ENCODE measurements at regions not wholly inside any gene's neighbourhood (a gene's known extent, or its start where the extent isn't known, plus 50 kb on each side); places are given as distances from the start of the nearest gene placed in this dataset.

DNA sequence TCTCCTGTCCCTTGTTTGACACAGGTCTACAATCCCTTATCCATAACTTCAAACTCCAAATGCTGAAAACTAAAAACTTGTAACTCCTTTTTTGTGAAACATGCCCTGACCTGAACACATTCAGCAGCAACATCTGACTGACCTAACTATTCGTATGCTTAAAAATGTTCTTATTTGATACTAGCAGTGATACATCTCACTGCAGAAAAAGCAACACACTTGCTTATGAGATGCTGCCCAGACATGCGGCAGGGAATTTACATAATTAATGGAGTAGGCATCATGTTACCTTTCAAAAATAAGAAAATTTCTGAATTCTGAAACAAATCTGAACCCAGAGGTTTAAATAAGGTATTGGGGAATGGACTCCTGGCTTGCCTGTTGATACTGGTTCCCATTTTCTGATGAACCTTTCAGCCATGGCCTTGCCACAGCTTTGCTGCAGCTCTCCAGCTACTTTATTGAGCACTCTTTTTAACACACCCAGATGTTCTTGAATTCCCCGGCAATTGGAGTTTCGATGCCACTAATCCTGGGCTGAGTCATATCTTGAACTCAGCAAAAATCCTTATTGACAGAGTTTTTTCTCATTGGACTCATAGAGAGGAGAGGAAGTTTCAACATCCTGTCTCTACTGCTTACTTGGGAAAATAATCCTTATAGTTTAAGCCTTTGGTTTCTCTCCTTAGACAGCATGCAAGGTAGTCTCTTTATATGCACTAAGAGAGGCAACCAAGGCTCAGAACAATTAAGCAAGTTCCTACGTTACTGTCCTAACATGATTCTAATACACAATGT is 296.6 kb upstream of the LMCD1 start:
- DNase-seq, result no peak

DNA sequence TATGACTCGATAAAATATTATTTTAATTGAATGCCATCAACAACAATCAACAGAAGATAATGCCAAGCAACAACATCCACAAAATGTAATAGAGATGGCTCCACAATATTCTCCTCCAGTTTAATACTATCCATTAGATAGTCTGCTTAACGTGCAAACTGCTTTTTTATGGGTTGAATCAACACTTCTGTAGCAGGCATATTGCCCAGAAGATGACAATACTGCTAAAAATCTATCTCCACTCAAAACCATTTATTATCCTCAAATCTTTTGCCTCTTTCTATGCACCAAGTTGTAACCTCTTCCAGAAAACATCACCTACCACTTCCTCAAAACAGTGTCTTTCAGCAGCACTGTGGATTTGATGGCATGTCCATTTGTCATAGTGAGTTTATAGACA is 295.7 kb upstream of the LMCD1 start:
- no peak for DNase-seq

DNA sequence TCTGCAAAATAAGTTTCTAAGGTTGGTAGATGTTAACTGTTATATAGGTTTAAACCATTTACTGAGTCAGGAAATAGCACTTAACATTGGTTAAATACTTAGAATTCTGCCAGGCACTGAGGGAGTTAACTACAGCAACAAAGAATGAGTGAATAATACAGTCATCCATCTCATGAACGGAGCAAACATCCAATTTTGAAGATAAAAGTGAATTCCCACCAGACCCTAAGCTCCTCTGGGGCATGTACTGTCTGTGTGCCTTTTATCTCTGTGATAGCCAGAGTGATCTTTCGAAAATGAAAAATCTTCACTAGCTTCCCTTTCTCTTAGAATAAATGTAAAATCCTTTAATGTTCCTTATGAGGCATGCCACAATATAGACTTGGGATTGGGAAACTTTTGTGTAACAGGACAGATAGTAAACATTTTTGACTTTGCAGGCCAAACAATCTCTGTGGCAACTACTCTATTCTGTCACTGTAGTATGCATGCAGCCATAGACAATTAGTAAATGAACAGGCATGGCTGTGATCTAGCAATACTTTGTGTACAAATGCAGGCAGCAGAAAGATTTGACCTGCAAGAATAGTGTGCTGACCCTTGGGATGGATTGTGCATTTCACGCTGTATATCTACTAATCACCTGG is 294.5 kb upstream of the LMCD1 start:
- no peak for DNase-seq

DNA sequence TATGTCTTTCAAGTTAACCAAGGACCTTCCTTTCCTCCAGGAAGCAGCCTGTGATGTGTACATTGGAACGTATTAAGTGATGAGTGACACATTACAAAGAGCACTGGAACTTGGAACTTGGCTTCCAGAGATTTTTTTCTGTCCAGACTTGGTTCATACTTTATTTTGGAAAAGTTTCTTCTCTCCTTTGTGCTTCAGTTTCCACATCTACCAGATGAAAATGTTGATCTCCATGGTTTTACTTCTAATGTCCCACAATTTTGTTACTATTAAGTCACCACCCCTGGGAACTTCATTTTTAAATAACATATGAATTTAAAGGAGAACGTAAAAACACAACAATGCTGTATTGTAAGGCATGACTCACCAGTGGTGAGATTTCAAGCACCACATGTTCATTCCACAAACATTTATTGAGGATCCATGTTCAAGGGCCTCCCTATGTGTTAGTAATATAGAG is 290.7 kb upstream of the LMCD1 start:
- DNase-seq, result no peak

DNA sequence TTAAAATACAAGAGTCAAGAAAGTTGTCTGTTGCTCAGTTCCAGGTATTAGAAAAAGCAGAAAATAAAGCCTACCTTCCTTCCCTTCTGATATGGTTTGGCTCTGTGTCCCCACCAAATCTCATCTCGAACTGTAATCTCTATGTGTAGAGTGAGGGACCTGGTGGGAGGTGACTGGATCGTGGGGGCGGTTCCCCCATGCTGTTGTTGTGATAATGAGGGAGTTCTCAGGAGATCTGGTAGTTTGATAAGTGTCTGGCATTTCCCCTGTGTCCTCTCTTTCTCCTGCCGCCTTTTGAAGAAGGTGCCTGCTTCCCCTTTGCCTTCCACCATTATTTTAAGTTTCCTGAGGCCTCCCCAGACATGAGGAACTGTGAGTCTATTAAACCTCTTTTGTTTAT is 288.8 kb upstream of the LMCD1 start:
- no peak for DNase-seq

DNA sequence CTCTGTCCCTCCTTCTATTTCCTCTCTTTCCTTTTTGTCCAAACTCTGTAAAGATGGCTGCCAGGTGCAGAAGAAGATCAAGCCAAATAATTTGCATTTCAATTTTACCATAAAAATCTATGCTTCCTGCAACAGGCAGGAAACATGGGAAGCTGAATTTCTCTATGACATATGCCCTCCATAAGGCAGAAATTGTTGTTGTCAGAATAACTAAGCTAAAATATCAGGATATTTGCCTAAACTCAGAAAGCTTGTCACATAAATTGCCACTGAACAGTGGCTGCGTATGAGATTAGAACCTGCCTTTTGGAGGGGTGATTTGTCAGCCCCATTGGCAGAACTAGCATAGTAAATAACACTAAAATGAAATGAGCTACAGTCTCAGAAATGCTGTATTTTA is 288.3 kb upstream of the LMCD1 start:
- DNase-seq, result no peak

DNA sequence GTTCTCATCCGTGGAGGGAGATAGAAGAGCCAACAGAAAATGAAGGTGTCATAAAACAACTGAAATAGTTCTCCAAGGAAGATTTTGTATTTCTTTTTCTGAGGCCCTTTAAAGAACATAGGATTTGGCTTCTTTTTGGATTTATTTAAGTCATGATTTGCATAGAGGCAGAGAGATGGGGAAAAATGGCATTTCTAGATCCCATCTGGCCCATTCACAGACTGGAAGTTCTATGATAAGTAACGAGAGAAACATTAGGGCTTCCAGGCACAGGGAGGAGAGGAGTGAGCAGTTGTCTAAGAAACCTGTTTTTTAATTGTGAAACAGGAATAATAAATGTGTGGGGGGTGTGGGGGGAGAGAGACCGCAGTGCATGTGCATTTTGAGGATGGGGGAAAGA is 285.8 kb upstream of the LMCD1 start:
- DNase-seq, result no peak

DNA sequence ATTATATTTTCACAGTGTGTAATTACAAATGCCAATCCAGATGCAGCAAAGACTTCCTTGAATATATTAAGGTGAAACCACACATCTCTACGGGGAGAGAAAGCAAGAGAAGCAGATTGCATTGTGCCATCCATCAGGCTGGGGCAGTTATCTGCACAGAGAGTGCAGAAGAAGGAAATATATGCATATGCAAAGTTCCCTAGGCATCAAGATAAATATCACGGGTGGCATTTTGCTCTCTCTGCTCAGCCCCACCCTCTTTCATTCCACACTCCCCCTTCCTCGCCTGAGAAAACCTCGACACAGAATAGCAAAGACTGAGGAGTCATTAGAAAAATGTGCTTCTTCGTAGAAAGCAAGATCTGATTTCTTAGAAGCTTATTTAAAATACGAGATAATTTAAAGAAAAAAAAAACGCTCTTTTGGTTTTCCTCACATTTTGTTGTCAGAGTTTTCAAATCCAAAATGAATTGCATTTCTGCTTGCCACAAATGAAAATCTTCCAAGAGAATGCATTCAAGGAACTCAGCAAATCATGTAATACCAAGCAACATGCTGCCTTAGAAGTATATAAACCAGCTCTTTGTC is 283.2 kb upstream of the LMCD1 start:
- DNase-seq, result no peak

DNA sequence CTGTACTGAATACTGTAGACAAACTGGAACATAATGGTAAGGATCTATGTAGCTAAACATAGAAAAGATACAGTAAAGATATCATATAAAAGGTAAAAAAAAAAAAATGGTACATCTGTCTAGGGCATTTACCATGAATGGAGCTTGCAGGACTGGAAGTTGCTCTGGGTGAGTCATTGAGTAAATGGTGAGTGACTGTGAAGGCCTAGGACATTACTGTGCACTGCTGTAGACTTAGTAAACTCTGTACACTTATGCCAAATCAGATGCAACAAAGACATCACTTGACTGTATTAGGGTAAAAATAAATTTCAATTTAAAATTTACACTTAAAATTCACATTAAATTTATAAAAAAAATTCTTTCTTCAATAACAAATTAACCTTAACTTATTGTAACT is 281.3 kb upstream of the LMCD1 start:
- DNase-seq, result no peak

DNA sequence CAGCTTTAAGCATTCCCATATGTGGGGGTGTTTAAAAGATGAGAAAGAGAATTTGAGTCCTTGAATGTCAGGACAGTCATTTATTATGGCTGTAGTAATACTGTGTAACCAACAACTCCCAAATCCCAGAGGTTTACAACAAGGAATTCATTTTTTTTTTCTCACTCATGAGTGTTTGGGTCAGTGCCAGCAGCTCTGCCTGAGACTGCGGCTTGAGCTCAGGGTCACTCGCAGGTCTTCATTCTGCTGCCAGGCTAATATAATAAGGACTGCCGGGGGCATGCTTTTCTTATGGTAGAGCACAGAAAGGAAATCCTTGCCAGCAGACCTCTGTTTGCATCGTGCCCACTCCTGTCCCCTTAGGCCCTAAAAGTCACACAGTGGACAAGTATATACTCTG is 277.9 kb upstream of the LMCD1 start:
- no peak for DNase-seq

DNA sequence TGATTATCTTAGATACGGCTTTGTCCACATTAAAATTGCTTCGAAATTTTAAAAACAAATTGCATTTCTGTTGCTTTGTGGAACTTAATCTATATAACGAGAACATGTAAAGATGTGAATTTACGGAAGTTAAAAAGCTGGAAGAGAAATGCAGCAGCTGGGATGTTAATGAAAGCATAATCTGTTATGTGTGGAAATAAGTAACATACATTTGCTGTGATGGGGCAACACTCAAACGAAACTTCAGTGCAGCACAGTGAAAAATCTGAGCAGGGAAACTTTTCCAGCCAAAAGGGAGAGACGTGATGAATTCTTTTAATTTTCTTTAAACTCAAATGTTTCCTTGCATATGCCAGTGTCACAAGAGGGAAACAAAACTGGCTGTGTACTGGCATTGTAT is 276.7 kb upstream of the LMCD1 start:
- no peak for DNase-seq

DNA sequence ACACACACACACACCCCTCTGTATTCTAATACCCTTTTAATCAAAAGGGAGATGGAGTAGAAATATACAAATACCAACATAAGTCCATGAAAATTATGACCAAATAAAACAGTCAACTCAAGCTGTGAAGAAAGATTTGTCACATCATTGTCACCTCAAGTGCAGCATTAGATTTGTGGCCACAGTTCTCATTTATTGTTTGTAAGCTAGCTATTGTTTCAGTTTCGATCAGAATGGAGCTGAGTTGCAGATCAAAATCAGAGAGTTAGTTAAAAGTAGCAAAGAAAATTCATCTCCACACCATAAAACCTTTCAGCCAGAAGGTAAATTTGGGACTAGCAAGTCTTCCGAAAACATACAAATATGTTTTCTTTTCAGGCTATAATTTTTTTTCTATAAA is 267.7 kb upstream of the LMCD1 start:
- no peak for DNase-seq

DNA sequence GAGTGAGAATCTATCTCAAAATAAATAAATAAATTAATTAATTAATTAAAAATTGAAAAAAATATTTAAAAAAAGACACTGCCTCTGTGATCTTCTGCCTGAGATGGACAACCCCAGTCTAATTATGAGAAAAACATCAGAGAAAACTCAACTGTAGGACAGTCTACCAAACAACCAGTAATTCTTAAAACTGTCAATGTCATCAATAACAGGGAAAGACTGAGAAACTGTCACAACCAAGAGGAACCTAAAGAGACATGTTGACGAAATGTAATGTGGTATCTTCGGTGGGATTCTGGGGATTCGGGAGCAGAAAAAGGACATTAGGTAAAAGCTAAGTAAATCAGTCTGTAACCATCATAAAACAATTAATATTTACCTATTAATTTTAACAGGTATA is 265.4 kb upstream of the LMCD1 start:
- no peak for DNase-seq

DNA sequence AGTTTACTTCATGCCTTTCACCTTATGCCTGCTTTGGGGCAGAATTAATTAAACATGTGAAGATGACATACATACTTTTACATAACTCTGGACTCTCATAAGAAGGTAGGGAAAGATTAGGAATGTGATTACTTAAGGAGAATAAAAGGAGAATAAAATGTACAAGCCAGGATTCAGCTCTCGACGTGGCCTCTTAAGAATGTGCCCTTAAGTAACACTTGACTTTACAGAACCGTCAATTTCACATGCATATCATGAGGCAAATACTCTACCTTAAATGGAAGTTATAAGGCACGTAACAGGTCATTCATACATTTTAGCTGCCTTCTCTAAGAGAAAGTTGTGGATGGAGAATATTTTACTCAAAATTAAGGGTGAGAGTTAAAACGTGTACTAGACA is 263.7 kb upstream of the LMCD1 start:
- no peak for DNase-seq

DNA sequence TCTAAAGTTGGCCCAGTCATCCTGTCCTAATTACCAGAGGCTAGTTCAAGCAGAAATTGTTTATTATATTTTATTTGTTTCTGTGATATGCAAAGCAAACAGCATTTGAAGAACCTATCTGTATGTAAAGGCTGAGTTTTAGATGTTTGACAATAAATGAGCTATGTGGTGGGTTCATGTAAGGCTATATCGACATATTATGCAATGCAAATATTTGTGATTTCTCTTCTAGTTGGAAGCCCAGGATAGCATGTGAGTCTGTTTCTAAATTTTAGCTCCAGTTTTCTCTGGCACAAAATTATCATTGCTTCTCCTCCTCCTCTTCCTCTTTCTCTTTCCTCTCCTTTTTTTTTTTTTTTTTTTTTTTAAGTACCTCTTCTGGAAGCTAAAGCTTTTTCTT is 263.2 kb upstream of the LMCD1 start:
- no peak for DNase-seq

DNA sequence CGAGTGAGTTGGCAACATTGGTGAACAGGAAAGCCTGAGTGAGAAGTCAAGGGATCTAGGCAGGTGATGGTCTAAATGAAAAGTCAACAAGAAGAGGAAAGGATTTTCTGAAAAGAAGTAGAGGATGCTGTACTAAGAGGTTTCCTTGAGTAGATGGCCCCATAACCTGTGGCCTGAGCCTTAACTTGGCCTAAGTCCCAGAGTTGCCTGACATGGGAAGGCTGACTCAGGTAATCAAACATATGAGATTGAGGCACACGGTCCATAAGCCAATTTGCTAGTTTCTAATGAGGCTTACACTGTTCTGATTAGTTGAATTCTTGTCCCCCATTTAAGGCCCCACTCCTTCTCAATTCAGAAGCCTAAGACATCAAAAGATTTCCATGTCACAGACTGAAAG is 262.5 kb upstream of the LMCD1 start:
- peak; percentile 89 for DNase-seq

DNA sequence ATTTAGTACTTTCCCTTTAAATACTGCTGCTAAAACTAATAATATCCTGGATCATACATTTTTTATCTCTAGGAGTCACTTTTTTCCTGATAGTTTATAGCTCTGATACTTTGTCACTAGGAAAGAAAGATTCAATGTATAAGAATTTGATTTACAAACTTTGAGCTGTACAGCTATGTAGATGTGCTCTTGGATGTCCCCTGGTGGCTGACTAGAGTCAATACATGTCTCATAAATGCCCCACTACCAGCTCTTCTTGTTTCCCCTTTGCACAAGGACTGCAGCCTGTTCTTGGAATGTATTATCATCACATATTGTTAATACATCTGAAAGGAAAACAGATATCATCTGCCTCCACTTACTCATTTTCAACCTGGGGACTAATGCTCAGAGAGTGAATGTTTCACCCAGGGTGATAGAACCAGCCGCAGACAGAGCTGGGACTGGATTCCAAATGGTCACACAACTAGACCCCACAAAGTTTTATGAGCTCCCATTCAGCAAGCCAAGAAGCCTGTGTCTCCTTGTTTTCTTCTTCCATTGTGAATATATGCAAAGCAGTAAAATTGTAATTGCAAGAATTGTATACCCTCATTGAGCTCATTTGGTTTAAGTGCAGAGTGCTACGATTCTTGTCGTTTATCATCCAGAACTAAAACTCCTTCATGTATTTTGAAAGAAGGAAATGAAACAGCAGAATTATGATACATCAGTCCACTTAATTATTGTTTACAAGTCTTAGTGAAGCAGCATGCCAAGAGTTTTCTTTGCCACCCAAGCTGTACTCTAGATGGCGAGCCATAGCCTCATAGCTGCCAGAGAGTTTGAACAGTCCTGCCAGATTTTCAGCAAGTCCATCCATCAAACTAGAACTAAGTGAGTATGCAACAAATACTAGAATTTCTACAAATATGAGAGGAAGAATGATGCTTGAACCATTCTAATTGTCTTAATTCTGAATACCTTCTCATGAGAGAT is 261.6 kb upstream of the LMCD1 start:
- DNase-seq, result peak; percentile 80

DNA sequence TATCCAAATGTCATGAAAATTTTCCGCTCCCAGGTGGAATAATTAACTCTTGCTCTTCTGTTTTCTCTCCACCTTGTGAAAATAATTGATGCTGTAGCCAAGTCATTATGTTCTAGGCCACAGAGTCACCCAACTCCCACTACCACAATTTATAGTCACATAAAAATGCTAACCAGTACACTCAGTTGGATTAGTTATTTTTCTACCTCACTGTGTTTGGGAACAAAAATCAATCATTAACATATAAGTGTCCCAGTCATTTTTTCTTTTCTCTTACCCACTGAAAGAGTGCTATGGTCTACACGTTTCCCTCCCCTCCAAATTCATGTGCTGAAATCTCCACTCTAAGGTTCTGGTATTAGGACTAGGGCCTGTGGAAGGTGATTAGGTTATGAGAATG is 255.6 kb upstream of the LMCD1 start:
- DNase-seq, result no peak

DNA sequence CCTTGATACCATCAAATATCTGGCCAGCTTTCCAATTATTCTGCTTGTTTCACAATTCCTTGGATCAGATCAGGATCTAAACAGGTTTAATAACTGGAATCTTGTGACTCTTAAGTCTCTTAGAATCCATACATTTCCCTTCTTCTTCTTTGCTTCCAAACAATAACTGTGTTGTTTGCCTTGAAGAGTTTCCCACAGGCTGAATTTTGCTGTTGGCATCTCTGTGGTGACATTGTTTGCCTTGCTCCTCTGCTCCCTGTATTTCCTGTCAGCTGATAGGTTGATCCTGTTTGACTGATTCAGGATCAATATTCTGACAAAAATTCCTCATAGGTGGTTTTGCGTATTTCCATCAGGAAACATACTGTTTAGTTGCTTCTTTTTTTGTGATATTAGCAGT is 248.4 kb upstream of the LMCD1 start:
- DNase-seq, result no peak

DNA sequence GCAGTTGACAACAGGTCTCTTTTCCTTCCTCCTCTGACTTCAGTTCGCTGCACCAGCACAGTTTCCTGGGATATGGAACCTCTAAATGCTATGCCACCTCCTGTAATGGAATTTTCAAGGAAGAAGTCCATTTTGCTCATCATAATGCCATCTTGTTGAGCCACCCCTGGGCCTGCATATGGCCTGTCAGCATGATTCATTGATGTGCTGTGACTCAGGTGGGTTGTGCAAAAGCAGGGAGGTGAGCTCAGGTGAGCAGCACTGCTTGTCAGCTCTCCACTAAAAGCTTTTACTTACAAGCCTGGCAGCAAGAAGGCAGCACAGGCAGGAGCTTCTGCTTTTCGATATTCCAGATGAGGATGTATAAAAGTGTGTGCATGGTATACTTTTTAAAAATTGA is 247.1 kb upstream of the LMCD1 start:
- no peak for DNase-seq

DNA sequence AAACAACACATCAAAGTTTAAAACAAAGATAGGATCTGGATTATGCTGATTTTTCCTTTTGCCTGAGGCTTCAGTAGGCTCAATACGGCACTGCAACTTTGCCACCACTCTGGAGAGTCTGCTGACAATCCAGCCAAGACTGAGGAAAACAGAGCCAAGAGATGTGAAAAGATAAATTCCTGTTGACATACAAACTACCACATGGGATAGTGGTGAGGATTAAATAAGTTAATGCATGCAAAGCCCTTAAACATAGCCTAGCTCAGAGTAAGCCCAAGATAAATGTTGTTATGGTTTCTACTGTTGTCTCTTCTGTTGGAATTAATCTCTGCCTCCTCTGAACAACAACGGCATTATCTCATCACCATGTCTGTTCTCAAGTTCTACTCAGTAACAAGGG is 245.9 kb upstream of the LMCD1 start:
- peak; percentile 90 for DNase-seq

DNA sequence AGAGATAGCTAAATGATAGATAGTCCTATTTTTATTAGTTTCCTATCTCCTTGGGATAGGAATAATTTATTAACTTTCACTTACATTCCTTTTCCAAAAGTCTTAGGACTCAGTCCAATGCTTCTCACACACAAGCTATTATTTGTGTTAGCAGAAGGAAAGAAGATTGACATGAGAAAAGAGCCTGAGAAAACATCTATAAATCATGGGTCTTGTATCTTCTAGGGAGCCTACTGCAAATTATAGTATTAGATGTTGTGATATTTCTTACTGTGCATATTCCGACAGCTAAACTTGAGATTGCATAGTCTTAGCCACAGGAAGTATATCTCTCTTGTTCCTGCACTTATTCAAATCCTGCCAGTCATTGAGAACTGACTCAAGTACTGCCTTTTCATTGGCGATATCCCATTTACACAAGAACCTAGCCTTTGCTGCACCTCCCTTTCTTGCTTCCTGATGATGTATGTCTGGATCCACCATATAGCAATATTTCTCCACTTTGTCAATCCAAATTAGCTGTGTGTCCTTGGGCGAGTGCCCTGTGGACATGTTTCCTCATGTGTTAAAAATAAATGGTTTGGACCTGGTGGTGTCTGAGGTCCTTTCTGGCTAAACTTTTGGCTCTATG is 245.1 kb upstream of the LMCD1 start:
- peak; percentile 42 for DNase-seq

DNA sequence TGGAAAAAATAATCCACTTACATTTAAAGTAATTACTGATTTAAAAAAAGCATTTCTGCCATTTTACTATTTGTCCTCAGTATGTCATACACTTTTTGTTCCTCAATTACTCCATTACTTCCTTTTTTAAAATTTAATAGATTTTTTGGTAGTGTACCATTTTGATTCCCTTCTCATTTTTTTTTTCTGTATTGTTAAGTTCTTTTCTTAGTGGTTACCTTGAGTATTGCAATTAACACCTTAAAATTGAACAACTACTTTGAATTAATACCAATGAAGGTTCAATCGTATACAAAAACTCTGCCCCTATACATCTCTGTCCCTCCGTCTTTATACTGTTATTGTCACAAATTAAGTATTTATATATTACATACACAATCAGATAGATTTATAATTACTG is 240.6 kb upstream of the LMCD1 start:
- no peak for DNase-seq
